SU-DHL-6 (cell line): ENCODE measurements at regions not wholly inside any gene's neighbourhood (a gene's known extent, or its start where the extent isn't known, plus 50 kb on each side); places are given as distances from the start of the nearest gene placed in this dataset.

Experiments used
- H2AFZ ChIP-seq: fragments of 200-600 bp; sonication (generic); 2 replicates; pipeline ENCODE4 v1.6.1; 2014; ENCODE audit warnings: low read depth, mild to moderate bottlenecking, moderate library complexity, mixed read lengths, antibody characterized with exemption, low read length; ENCODE audit not compliant: severe bottlenecking
- H3F3A ChIP-seq: fragments of 200-600 bp; shearing (Covaris generic); 2 replicates; pipeline ENCODE4 v1.6.0; 2016; ENCODE audit warnings: antibody characterized with exemption, mild to moderate bottlenecking; ENCODE audit not compliant: insufficient read depth
- H3K27ac ChIP-seq: fragments of 200-600 bp; sonication (generic); 2 replicates; pipeline ENCODE4 v1.5.1; 2016; ENCODE audit warnings: low read depth, mild to moderate bottlenecking, low read length, moderate library complexity, mixed read lengths
- H3K27me3 ChIP-seq: fragments of 200-600 bp; sonication (generic), shearing (Covaris generic); 2 replicates; pipeline ENCODE4 v1.6.0; 2014; ENCODE audit warnings: mild to moderate bottlenecking, low read length
- H3K36me3 ChIP-seq: fragments of 200-600 bp; sonication (generic); 2 replicates; pipeline ENCODE4 v1.6.1; 2014; ENCODE audit warnings: mild to moderate bottlenecking, low read length, mixed read lengths
- H3K4me2 ChIP-seq: fragments of 300-600, 200-600 bp; shearing (Covaris generic), sonication (generic); 2 replicates; pipeline ENCODE4 v1.6.0; 2014; ENCODE audit warnings: low read length, low read depth, mild to moderate bottlenecking; ENCODE audit not compliant: poor library complexity, severe bottlenecking
- H3K4me3 ChIP-seq: fragments of 200-600 bp; sonication (generic); 2 replicates; pipeline ENCODE4 v1.5.1; 2014; ENCODE audit warnings: antibody characterized with exemption, low read length, mild to moderate bottlenecking, mixed read lengths; ENCODE audit not compliant: insufficient read depth, poor library complexity, severe bottlenecking
- H3K79me2 ChIP-seq: fragments of 200-600 bp; sonication (generic); 2 replicates; pipeline ENCODE4 v1.6.1; 2014; ENCODE audit warnings: mild to moderate bottlenecking, low read length, moderate library complexity; ENCODE audit not compliant: insufficient read depth
- H3K9ac ChIP-seq: fragments of 200-600 bp; sonication (generic); 2 replicates; pipeline ENCODE4 v1.7.0; 2014; ENCODE audit warnings: mild to moderate bottlenecking, low read length
- H3K9me2 ChIP-seq: fragments of 200-600 bp; sonication (generic); replicated peaks from 2 replicates; pipeline ENCODE4 v1.6.1; 2014; ENCODE audit warnings: low read length; ENCODE audit not compliant: insufficient read depth
- H3K9me3 ChIP-seq: fragments of 200-600 bp; sonication (generic); 2 replicates; pipeline ENCODE4 v1.6.1; 2014; ENCODE audit warnings: low read length, mixed read lengths; ENCODE audit not compliant: insufficient read depth
- H4K20me1 ChIP-seq: fragments of 200-600 bp; sonication (generic); 2 replicates; pipeline ENCODE4 v1.6.1; 2014; ENCODE audit warnings: low read depth, mild to moderate bottlenecking, antibody characterized with exemption, low read length, moderate library complexity, mixed read lengths
- CTCF ChIP-seq: fragments of 200-600 bp; sonication (generic); IDR thresholded peaks from one replicate; pipeline ENCODE4 v1.5.1; 2017; ENCODE audit warnings: antibody characterized with exemption, mild to moderate bottlenecking, low read length, moderate library complexity; ENCODE audit not compliant: insufficient read depth, poor library complexity, severe bottlenecking
- EZH2phosphoT487 ChIP-seq: fragments of 200-600 bp; sonication (generic), shearing (Covaris generic); conservative IDR thresholded peaks from 2 replicates; pipeline ENCODE4 v1.6.1; 2018; ENCODE audit warnings: mild to moderate bottlenecking, antibody characterized with exemption, low read length, moderate library complexity, mixed read lengths

- H3F3A ChIP-seq: no peaks in the 10 kb centered on the region
- H3K79me2 ChIP-seq: no peaks in the 10 kb centered on the region
- H3K9me2 ChIP-seq: 0 out of 2 replicates have a peak, but pooled peaks cover 4% of the 10 kb centered on the region
- no peak overlapping the region for H3K4me2 ChIP-seq
- no peaks in the 10 kb centered on the region for H3K27me3 ChIP-seq
- no peak overlapping the region for H2AFZ ChIP-seq
- H4K20me1 ChIP-seq: no peaks in the 10 kb centered on the region
- no peak overlapping the region for H3K4me3 ChIP-seq
- no peaks in the 10 kb centered on the region for H3K36me3 ChIP-seq
- H3K9me3 ChIP-seq: no peaks in the 10 kb centered on the region
- TF ChIP-seq EZH2phosphoT487 (no peak), CTCF (no peak)
- H3K27ac ChIP-seq: no peak overlapping the region
- H3K9ac ChIP-seq: no peak overlapping the region
Measured at GRCh38 chr15:95192923-95193322, 961.6 kb downstream of the MCTP2 start.

- Histone ChIP-seq H3K9ac (no peak overlapping the region), H2AFZ (no peak overlapping the region), H4K20me1 (no peaks in the 10 kb centered on the region), H3K4me2 (no peak overlapping the region), H3K27me3 (no peaks in the 10 kb centered on the region), H3K4me3 (no peak overlapping the region), H3F3A (no peaks in the 10 kb centered on the region), H3K9me3 (no peaks in the 10 kb centered on the region), H3K36me3 (no peaks in the 10 kb centered on the region), H3K27ac (no peak overlapping the region), H3K79me2 (no peaks in the 10 kb centered on the region), H3K9me2 (0 out of 2 replicates have a peak, but pooled peaks cover 4% of the 10 kb centered on the region)
- TF ChIP-seq EZH2phosphoT487 (no peak), CTCF (no peak)
Measured at GRCh38 chr15:95194746-95195145, 963.4 kb downstream of the MCTP2 start.

GRCh38 chr15:95196176-95196915 lies 965.0 kb downstream of the MCTP2 start:
- no peaks in the 10 kb centered on the region for H3K27me3 ChIP-seq
- no peaks in the 10 kb centered on the region for H3F3A ChIP-seq
- no peak overlapping the region for H3K4me3 ChIP-seq
- 0 out of 2 replicates have a peak, but pooled peaks cover 4% of the 10 kb centered on the region for H3K9me2 ChIP-seq
- no peaks in the 10 kb centered on the region for H3K36me3 ChIP-seq
- no peaks in the 10 kb centered on the region for H3K9me3 ChIP-seq
- no peak for TF ChIP-seq CTCF
- no peak for TF ChIP-seq EZH2phosphoT487
- no peaks in the 10 kb centered on the region for H3K79me2 ChIP-seq
- H3K4me2 ChIP-seq: no peak overlapping the region
- H3K27ac ChIP-seq: no peak overlapping the region
- no peak overlapping the region for H2AFZ ChIP-seq
- H4K20me1 ChIP-seq: no peaks in the 10 kb centered on the region
- no peak overlapping the region for H3K9ac ChIP-seq
